GM12892 (cell line): ENCODE measurements at regions not wholly inside any gene's neighbourhood (a gene's known extent, or its start where the extent isn't known, plus 50 kb on each side); places are given as distances from the start of the nearest gene placed in this dataset.

Experiments
- POLR2AphosphoS5 ChIP-seq: IDR thresholded peaks from 2 replicates; pipeline ENCODE4 v1.6.1; 2011; ENCODE audit warnings: low read depth, low read length, control low read depth
- TAF1 ChIP-seq: IDR thresholded peaks from 2 replicates; pipeline ENCODE4 v1.6.1; 2011; ENCODE audit warnings: low read depth, mild to moderate bottlenecking, control low read depth, low read length, borderline replicate concordance

DNA sequence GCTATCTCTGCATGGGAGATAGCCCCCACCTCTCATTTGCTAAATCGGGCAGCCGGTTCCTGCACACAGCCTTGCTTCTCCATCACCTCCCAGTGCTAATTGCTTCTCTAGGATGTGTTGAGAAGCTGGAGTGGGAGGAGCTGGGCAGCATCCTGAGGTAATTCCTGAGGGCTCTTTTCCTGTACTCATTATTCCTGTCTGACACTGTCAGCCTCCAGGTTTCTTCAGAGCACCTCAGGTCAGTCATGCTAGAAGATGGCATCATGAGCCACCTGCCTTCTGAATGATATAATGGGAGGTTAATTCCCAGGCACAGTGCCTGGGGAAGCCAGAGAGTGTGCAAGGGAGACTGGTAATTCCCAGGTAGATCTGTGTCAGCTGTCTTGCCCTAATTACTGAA, 133.0 kb downstream of the RAB38 start:
- TF ChIP-seq POLR2AphosphoS5 (no peak), TAF1 (no peak)
